H9 (cell line): ENCODE measurements at regions not wholly inside any gene's neighbourhood (a gene's known extent, or its start where the extent isn't known, plus 50 kb on each side); places are given as distances from the start of the nearest gene placed in this dataset.

Experiments
- DNase-seq: peaks from one replicate; pipeline ENCODE4 v3.0.0-alpha.2; 2017
- H2AFZ ChIP-seq: one replicate; pipeline ENCODE4 v1.6.1; 2013; ENCODE audit warnings: mild to moderate bottlenecking, low read length, control low read depth, moderate library complexity
- H2AK5ac ChIP-seq: 2 replicates; pipeline ENCODE4 v1.6.1; 2013; ENCODE audit warnings: low read length, control low read depth, mixed read lengths; ENCODE audit not compliant: insufficient read length
- H2BK120ac ChIP-seq: one replicate; pipeline ENCODE4 v1.6.1; 2013; ENCODE audit warnings: low read depth, mild to moderate bottlenecking, low read length, control low read depth, inconsistent platforms; ENCODE audit not compliant: poor library complexity, severe bottlenecking
- H2BK12ac ChIP-seq: 2 replicates; pipeline ENCODE4 v1.6.1; 2013; ENCODE audit warnings: low read length, control low read depth, mixed read lengths, low read depth; ENCODE audit not compliant: insufficient read length
- H2BK15ac ChIP-seq: 2 replicates; pipeline ENCODE4 v1.6.1; 2013; ENCODE audit warnings: low read depth, low read length, control low read depth
- H2BK20ac ChIP-seq: one replicate; pipeline ENCODE4 v1.6.1; 2013; ENCODE audit warnings: low read depth, mild to moderate bottlenecking, low read length, control low read depth, inconsistent platforms; ENCODE audit not compliant: poor library complexity, severe bottlenecking
- H2BK5ac ChIP-seq: 2 replicates; pipeline ENCODE4 v1.6.1; 2013; ENCODE audit warnings: low read length, control low read depth, mixed read lengths; ENCODE audit not compliant: insufficient read length
- H3K14ac ChIP-seq: 2 replicates; pipeline ENCODE4 v1.6.1; 2013; ENCODE audit warnings: low read length, control low read depth; ENCODE audit not compliant: insufficient read depth
- H3K18ac ChIP-seq: 2 replicates; pipeline ENCODE4 v1.6.1; 2013; ENCODE audit warnings: low read depth, mild to moderate bottlenecking, mixed read lengths, low read length, control low read depth; ENCODE audit not compliant: insufficient read length
- H3K23ac ChIP-seq: 2 replicates; pipeline ENCODE4 v1.6.1; 2013; ENCODE audit warnings: low read length, control low read depth, mixed read lengths, low read depth; ENCODE audit not compliant: insufficient read length
- H3K23me2 ChIP-seq: 2 replicates; pipeline ENCODE4 v1.6.1; 2013; ENCODE audit warnings: low read depth, mild to moderate bottlenecking, mixed read lengths, low read length, control low read depth; ENCODE audit not compliant: insufficient read length, poor library complexity, severe bottlenecking
- H3K27ac ChIP-seq: 2 replicates; pipeline ENCODE4 v1.5.1; 2013; ENCODE audit warnings: low read length, control low read depth, mixed read lengths, low read depth; ENCODE audit not compliant: insufficient read length
- H3K27me3 ChIP-seq: 2 replicates; pipeline ENCODE4 v1.6.1; 2013; ENCODE audit warnings: low read length, control low read depth, inconsistent platforms; ENCODE audit not compliant: insufficient read depth
- H3K4ac ChIP-seq: 2 replicates; pipeline ENCODE4 v1.6.1; 2013; ENCODE audit warnings: low read depth, mild to moderate bottlenecking, control low read depth, inconsistent platforms, low read length, moderate library complexity
- H3K4me1 ChIP-seq: 2 replicates; pipeline ENCODE4 v1.6.1; 2013; ENCODE audit warnings: low read length, control low read depth, inconsistent platforms; ENCODE audit not compliant: insufficient read depth
- H3K4me2 ChIP-seq: 2 replicates; pipeline ENCODE4 v1.6.1; 2013; ENCODE audit warnings: low read length, control low read depth, mixed read lengths; ENCODE audit not compliant: insufficient read length, insufficient read depth
- H3K56ac ChIP-seq: 2 replicates; pipeline ENCODE4 v1.6.1; 2013; ENCODE audit warnings: low read depth, mild to moderate bottlenecking, mixed read lengths, low read length, control low read depth; ENCODE audit not compliant: insufficient read length
- H3K79me1 ChIP-seq: 2 replicates; pipeline ENCODE4 v1.6.1; 2013; ENCODE audit warnings: low read depth, mild to moderate bottlenecking, moderate library complexity, low read length, control low read depth, inconsistent platforms; ENCODE audit not compliant: insufficient read depth, poor library complexity, severe bottlenecking
- H3K79me2 ChIP-seq: 2 replicates; pipeline ENCODE4 v1.6.1; 2013; ENCODE audit warnings: low read length, control low read depth, inconsistent platforms; ENCODE audit not compliant: insufficient read depth
- H3K9ac ChIP-seq: 2 replicates; pipeline ENCODE4 v1.6.1; 2013; ENCODE audit warnings: low read length, control low read depth, mixed read lengths; ENCODE audit not compliant: insufficient read length; ENCODE audit errors: extremely low read depth
- H3K9me3 ChIP-seq: one replicate; pipeline ENCODE4 v1.6.1; 2013; ENCODE audit warnings: low read depth, low read length, inconsistent platforms; ENCODE audit not compliant: control insufficient read depth
- H3T11ph ChIP-seq: one replicate; pipeline ENCODE4 v1.6.1; 2013; ENCODE audit warnings: mild to moderate bottlenecking, low read length, control low read depth, inconsistent platforms
- H4K20me1 ChIP-seq: one replicate; pipeline ENCODE4 v1.6.1; 2013; ENCODE audit not compliant: control insufficient read depth, insufficient read length, insufficient read depth
- H4K5ac ChIP-seq: 2 replicates; pipeline ENCODE4 v1.6.1; 2013; ENCODE audit warnings: low read depth, mild to moderate bottlenecking, mixed read lengths, low read length, control low read depth; ENCODE audit not compliant: insufficient read length
- H4K8ac ChIP-seq: replicated peaks from 2 replicates; pipeline ENCODE4 v1.6.1; 2013; ENCODE audit warnings: low read length, control low read depth, mixed read lengths, low read depth; ENCODE audit not compliant: insufficient read length
- H4K91ac ChIP-seq: 2 replicates; pipeline ENCODE4 v1.6.1; 2013; ENCODE audit warnings: low read depth, mild to moderate bottlenecking, moderate library complexity, mixed read lengths, low read length, control low read depth; ENCODE audit not compliant: insufficient read length
- H3K27ac Mint-ChIP-seq, 3 experiments: 2 replicates in 2 of 3; 3 replicates in 1 of 3; pipeline ENCODE4 v1.8.0; 2020 to 2021; ENCODE audit warnings: mixed read lengths in 3 of 3, mild to moderate bottlenecking in 1 of 3, moderate library complexity in 1 of 3
- H3K27me3 Mint-ChIP-seq: 2 replicates; pipeline ENCODE4 v1.8.0; 2021; ENCODE audit warnings: low read depth, mild to moderate bottlenecking, moderate library complexity, mixed read lengths
- H3K36me3 Mint-ChIP-seq, 3 experiments: 2 replicates in 2 of 3; 3 replicates in 1 of 3; pipeline ENCODE4 v1.8.0; 2020 to 2021; ENCODE audit warnings: low read depth in 3 of 3, mixed read lengths in 3 of 3; ENCODE audit not compliant: insufficient read depth in 1 of 3
- H3K4me1 Mint-ChIP-seq, 2 experiments: 2 replicates each; pipeline ENCODE4 v1.8.0; 2020; ENCODE audit warnings: mixed read lengths in 2 of 2
- H3K4me3 Mint-ChIP-seq, 2 experiments: 2 replicates in 1 of 2; 3 replicates in 1 of 2; pipeline ENCODE4 v1.8.0; 2020 to 2021; ENCODE audit warnings: mild to moderate bottlenecking in 2 of 2, mixed read lengths in 2 of 2, moderate library complexity in 1 of 2
- H3K9me3 Mint-ChIP-seq, 2 experiments: 2 replicates in 1 of 2; 3 replicates in 1 of 2; pipeline ENCODE4 v1.8.0; 2020; ENCODE audit warnings: mild to moderate bottlenecking in 2 of 2, mixed read lengths in 2 of 2, moderate library complexity in 1 of 2
- WGBS: extraction: QIAGEN DNeasy Blood & Tissue Kit; methylation state at CpG from one replicate; pipeline ENCODE4 v1.1.7; 2013; ENCODE audit warnings: missing lambda C conversion rate, low lambda C conversion rate, mixed read lengths; ENCODE audit not compliant: insufficient read length; ENCODE audit errors: extremely low coverage; 5-methylcytosine and 5-hydroxymethylcytosine counted together
- TF ChIP-seq, protein P1 (sequence below): fragments of 200-600 bp; sonication (generic); conservative IDR thresholded peaks from 3 replicates; pipeline ENCODE4 v1.8.0; 2021; ENCODE audit warnings: antibody characterized with exemption, mild to moderate bottlenecking

DNA sequence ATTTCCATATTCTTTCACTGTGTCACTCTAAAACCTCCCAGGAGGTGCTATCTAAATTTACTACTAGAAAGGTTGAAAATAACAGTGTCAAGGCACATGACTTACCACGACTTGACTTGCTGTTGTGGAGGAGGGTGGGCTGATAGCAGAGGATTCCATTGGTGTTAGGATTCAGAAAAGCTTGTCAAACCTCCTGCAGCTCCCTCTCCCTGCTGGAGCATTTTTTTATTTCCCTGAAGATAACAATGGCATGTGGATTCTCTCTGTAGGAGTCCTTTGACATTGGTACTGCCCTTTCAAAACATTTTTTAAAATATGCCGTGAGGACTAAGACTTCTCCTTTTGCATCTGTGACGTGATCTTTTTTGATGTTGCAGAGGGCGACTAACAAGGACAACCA lies 696.9 kb upstream of the GYPC start:
- Mint-ChIP-seq H3K27me3 (peaks cover 61% of the 10 kb centered on the region), H3K4me1 (peaks cover 19% of the 10 kb centered on the region in 2 experiments), H3K4me3 (no peak overlapping the region), H3K27ac (no peak overlapping the region), H3K36me3 (peaks cover 0 to 5% (median 2%) of the 10 kb centered on the region in 3 experiments; a peak in 3 of 7 replicates), H3K9me3 (peaks cover 4 to 5% of the 10 kb centered on the region in 2 experiments; a peak in 3 of 5 replicates)
- no peak overlapping the region for H3K14ac ChIP-seq
- H3K27ac ChIP-seq = no peak overlapping the region
- no peak overlapping the region for H3K9ac ChIP-seq
- DNase-seq = peak; percentile 39
- H3K18ac ChIP-seq = no peak overlapping the region
- no peak overlapping the region for H3K4me2 ChIP-seq
- no peak overlapping the region for H2AFZ ChIP-seq
- H3K23ac ChIP-seq = no peak overlapping the region
- H4K5ac ChIP-seq = no peak overlapping the region
- no peaks in the 10 kb centered on the region for H3K4me1 ChIP-seq
- H2BK5ac ChIP-seq = no peak overlapping the region
- H4K8ac ChIP-seq = no peak overlapping the region
- WGBS = no CpG with 5 or more reads among the region's 4 CpGs
- H3K27me3 ChIP-seq = peaks cover 16% of the 10 kb centered on the region; the same call in 1 of the 2 replicates
- no peak overlapping the region for H2BK20ac ChIP-seq
- H3T11ph ChIP-seq = no peak overlapping the region
- H2BK12ac ChIP-seq = no peak overlapping the region
- no peaks in the 10 kb centered on the region for H4K20me1 ChIP-seq
- no peak overlapping the region for H2BK120ac ChIP-seq
- no peaks in the 10 kb centered on the region for H3K23me2 ChIP-seq
- H2AK5ac ChIP-seq = no peak overlapping the region
- H3K79me2 ChIP-seq = no peaks in the 10 kb centered on the region
- no peak overlapping the region for H3K56ac ChIP-seq
- H3K9me3 ChIP-seq = no peaks in the 10 kb centered on the region
- no peak overlapping the region for H3K4ac ChIP-seq
- H3K79me1 ChIP-seq = no peaks in the 10 kb centered on the region
- TF ChIP-seq, protein P1, sequence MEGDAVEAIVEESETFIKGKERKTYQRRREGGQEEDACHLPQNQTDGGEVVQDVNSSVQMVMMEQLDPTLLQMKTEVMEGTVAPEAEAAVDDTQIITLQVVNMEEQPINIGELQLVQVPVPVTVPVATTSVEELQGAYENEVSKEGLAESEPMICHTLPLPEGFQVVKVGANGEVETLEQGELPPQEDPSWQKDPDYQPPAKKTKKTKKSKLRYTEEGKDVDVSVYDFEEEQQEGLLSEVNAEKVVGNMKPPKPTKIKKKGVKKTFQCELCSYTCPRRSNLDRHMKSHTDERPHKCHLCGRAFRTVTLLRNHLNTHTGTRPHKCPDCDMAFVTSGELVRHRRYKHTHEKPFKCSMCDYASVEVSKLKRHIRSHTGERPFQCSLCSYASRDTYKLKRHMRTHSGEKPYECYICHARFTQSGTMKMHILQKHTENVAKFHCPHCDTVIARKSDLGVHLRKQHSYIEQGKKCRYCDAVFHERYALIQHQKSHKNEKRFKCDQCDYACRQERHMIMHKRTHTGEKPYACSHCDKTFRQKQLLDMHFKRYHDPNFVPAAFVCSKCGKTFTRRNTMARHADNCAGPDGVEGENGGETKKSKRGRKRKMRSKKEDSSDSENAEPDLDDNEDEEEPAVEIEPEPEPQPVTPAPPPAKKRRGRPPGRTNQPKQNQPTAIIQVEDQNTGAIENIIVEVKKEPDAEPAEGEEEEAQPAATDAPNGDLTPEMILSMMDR = no peak
- H2BK15ac ChIP-seq = no peak overlapping the region
- no peak overlapping the region for H4K91ac ChIP-seq
